ENCODE measurements at regions not wholly inside any gene's neighbourhood (a gene's known extent, or its start where the extent isn't known, plus 50 kb on each side); places are given as distances from the start of the nearest gene placed in this dataset.

DNA sequence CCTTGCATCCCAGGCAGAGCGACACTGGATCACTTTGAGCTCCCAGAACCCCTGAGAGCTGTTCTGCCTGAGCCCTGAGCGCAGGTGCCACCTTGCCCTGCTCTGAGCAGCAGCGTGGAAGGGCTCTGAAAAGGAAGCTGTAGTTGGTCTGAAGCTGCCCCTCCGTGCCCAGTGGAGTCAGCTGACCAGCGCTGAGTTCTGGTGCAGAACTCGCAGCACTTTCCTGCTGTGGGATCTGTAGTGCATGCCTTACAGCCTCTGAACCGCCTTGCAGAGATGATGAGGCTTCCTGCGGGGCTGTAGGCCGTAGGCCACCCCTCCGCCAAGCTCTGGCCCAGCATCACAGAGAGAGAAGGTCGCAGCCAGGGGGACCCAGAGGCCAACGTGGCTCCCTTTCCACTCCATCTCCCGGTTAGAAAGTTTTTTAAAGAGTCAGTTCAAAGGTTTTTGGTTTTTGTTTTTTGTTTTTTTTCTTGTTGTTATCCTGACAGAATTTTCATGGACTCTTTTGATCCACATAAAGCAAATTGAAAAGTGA, 158.3 kb upstream of the CST7 start:
- DNase-seq (ENCODE audit: low spot score), result no peak

DNA sequence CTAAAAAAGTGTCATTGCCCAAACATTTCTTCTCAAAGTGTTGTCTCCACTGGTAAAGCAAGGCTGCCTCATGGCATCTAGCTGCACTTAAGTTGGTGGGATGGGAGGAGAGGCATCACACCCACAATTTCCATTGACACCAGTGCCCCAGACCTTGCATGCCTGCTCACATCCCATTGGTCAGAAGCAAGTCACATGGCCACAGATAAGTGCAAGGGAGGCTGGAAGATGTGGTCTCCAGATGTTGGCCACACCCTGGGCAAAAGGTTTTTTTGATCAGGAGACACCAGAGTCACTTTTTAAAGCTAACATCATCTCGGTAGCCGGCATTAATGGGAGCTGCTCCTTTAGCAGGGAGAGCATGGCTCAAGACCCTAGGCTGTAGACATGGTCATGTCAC, 157.1 kb upstream of the CST7 start:
- no peak for DNase-seq (ENCODE audit: low spot score)

DNA sequence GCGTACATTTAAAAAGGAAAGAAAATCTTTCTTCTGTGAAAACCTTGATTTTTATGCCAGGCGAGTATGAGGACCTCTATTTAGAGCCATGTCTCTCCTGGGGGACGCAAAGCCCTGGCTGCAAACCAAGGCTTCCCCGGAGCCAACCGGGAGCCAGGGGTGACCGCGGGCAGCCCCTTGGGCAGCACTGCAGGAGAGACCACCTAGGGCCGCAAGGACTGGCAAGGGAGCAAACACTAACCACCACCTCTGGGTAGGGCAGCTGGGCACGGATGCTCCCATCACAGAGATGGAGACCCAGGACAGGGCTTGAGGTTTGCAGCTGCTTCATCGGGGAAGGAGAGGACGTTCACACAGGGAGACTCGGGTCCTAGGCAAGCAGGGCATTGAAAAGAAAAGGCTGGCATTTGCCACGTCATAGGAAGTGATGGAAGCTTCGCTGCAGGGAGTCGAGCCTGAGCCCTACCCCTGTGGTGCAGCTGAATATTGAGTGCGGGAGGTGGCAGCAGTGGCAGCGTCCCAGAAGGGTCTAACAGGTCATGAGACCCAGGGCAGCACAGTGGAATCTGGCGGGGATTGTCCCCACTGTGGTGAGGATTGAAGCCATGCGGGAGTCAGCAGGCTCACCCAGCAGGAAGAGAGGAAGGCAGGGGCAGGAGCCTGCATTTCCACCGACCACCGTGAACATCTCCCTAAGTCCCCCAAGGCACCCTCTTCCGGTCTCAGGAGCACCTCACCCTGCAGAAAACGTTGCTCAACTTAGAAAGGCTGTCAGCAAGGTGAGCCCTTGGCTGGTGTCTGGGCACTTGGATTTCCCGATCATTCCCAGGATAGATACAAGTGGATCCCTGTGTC, 156.2 kb upstream of the CST7 start:
- DNase-seq (ENCODE audit: low spot score), result no peak

DNA sequence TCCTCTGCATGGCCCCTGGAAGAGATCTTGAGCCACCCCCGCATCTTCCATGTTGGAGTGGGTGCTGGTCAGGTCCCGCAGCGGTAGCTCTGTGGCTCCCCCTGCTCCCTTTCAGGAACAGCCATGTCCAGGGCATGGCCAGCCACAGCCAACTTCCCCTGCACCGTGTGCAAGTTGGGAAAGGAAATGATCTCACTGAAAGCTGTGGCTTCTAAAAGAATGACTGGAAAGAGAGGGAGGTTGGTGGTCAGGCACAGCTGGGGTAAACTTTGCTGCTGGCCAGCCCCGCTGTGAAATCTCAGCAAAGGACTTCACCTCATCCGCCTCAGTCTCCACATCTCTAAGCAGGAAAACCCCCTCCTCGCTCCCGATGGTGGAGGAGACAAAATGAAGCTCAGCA, 153.6 kb upstream of the CST7 start:
- DNase-seq (ENCODE audit: low spot score), result no peak

DNA sequence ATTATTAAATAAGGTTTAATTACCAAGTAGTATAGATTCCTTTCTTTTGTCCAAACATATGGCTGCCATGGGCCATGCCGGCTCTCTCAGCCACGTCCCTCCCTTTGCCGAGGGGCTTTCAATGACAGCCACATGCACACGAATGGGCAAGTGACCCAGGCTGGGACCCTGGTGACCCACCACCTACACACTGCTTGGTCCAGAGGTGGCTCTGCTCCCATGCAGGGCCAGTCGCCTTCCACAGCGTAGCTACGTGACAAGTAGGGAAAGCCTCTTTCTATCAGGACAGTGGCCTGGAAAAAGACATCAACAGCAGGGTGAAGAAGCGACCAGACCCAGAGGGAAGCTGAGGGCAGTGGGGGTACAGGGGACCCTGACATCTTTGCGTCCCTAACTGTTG, 152.8 kb upstream of the CST7 start:
- no peak for DNase-seq (ENCODE audit: low spot score)

DNA sequence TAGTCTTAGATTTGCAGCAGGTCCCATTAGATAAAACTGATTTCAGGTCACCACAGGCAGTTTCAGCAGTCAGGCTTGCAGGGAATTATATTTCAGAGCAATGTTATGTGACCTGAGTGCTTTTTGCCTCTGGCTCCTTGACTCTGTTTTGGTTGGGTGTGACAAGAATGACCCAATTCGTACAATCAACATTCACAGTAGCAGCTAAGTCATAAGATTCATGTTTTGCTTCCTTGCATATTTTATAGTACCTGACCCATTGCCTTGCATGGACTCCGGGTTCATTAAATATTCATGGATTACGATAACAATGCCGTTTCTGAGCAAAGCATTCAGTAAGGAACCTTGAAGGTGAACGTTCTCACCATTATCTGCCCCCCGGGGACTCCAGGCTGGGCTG, 152.0 kb upstream of the CST7 start:
- no peak for DNase-seq (ENCODE audit: low spot score)

DNA sequence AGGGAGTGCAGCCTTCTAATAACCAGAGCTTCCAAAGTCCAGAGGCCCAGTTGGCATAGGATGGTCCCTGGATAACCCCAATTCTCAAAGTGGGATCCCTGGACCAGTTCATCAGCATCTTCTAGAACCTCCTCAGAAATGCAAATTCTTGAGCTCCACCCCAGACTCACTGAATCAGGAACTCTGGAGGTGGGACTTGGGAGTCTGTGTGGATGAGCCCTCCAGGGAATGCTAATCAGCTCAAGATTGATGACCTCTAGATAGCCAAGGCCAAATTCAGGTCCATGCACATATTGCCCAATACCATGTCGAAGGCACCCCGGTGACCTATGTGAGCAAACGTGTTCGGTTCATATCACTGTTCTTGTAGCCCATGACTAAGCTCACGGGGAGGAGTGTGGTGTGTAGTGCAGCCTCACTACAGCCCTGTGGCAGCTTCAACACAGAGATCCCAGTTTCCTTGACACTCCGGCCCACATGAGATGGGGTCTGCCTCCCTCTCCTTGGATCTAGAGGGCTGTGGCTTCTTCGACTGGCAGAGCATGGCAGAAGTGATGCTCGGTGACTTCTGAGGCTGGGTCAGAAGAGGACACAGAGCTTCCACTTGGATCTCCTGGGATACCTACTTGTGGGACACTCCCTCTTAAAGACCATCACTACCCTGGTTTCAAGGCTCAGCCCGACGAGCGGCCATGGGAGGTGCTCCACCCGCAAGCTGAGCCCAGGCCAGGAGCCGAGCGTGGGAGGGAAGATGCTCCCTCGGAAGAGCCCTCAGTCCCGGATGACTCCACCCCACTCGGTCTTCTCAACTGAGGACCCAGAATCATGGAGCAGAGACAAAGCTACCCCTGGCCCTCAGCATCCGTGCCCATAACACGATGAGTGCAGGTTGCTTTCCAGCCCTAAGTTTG, 151.1 kb upstream of the CST7 start:
- DNase-seq (ENCODE audit: low spot score), result no peak

DNA sequence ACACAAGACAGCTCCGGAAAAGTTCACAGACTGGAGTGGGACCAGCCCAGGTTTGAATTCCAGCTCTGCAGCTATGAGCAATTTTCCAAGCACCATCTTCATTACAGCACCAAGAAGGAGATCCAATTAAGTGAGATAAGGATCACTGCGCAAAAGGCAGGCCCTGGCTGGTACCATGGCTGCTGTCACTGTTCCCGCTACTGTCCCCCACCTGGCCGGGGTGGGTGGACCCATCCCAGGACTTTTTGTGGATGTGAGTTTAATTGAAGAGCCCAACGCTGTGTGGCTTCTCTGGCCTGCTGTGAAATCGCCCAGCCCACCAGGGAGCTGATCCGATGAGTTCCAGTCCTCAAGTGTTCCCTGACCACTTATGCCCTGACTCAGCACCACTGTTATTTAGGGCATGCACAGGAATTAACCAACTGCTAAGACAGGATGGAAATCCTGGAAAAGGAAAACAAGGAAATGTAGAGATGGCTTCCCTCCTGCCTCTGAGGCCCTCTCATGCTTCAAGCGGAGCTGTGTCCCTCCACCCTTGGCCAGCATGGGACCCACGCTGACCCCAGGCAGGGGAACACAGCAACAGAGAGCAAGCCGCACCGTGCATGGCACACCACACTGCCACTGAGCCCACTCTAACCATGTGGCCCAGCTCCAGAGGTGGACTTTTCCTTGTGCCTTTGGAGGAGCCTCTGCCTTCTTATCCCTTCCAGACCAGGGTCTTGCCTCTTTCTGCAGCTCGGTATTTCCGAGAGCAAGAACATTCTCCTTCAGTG, 150.0 kb upstream of the CST7 start:
- DNase-seq (ENCODE audit: low spot score), result no peak

DNA sequence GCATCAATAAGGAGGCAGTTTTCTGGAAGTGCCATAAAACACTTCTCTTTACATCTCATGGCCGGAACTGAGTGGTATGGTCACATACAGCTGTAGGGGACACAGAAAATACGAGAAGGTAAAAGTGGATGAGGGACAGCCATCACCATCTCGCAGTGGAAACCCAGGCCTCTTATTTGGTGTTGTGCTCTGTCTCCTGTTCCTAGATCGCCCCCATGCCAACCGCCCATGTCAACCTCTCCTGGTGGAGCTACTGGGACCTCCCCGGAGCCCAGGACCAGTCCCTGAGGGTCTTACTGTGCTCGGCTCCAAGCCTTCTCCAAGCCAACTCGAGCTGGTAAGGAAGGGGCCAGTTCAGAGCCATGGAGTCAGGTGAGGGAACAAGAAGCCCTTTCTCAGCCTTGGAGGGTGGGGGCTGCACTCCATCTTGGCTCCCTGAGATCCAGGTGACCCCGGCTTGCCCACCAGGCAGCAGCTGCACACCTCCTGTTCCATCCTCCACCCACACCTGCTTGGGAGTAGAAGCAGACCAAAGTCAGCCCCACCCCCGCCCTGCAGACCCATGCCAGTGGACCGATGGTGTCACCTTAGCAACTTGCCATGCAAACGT, 149.0 kb upstream of the CST7 start:
- DNase-seq (ENCODE audit: low spot score), result no peak

DNA sequence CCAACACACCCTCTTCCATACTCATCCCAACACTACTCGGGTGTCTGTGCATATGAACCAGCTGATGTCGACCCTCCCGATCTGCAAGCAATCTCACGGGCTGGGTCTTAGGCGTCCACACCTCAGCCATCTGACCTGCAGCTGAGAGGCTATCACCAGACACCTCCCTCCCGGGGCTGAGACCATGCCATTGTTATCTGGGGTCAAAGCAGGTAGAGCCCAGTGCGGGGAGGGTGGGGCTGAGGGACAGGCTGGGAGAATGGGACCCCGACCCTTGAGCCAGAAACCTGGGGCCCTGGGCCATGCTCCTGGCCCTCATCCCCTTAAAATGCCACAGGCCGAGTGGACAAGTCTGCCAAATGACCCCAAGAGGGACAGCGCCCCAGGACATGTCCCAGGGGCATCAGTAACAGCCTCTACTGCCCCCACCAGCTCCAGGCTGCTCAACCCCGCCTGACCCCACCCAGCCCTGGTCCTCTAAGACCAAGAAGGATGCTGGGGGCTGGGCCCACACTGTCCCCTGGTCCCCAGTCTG, 146.7 kb upstream of the CST7 start:
- DNase-seq (ENCODE audit: low spot score), result no peak

DNA sequence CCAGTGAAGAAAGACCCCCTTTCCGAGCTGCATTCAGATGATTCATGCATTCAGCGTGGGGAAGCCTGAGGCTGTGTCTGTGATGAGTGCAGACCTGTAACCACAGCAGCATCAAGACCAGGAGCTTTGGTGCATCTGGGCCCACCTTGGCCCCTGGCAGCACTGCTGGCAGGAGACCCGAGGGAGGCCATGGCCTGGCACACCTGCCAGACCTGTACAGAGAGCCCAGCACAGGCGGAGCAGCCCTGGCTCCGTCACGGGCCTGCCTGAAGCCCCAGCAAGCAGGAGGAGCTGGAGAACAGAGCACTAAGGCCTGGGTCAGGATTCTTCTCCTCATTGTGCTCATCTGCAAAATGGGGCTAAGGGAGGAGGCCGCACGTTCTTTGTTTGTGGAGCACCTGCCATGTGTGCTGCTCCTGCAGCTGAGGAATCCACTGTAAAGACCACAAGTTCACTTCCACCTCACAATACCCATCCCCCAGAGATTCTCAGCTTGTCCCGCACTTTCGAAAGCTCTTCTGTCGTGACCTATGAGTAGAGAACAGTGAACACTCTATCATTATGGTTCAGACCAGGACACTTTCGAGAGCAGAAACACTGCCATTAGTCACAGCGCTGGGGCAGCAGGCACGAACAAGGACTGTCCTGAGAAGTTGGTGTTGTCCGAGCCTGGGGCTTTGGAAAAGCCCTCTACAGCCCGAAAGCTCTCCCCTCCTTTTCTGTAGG, 144.4 kb upstream of the CST7 start:
- no peak for DNase-seq (ENCODE audit: low spot score)

DNA sequence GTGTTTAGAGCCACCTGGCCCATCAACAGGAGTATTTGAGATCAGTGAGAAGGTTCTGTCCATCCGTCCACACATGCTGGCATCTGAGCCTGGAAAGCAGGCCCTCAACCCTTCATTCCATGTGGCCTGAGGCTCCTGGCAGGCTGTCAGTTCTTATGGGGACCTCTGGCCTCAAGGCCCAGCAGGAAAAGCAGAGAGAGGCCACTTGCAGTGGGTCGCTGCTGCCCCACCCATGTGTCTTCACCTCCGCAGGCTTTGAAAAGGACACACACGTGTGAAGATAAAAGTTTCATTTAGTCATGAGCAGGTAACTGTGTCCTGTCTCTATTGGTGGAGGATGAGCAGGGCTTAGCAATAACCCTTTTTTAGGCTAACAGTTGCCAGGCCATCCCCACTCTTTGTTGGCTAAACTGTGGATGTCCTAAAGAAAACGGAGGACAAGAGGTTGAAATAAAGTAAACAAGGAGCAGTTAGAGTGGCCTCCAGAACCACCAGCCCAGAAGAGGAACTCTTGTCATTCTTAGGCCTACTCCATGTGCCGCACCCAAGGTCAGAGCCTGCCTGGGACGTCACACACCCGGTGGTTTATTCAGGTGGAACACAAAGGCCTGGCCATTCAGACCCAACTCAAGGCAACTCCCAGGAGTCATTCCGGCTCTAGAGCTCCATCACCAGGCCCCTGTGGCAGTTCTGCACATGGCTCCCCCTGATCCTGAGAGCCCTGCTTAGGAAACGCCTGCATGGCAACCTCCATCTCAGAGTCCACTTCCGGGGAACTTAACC, 143.4 kb upstream of the CST7 start:
- no peak for DNase-seq (ENCODE audit: low spot score)

DNA sequence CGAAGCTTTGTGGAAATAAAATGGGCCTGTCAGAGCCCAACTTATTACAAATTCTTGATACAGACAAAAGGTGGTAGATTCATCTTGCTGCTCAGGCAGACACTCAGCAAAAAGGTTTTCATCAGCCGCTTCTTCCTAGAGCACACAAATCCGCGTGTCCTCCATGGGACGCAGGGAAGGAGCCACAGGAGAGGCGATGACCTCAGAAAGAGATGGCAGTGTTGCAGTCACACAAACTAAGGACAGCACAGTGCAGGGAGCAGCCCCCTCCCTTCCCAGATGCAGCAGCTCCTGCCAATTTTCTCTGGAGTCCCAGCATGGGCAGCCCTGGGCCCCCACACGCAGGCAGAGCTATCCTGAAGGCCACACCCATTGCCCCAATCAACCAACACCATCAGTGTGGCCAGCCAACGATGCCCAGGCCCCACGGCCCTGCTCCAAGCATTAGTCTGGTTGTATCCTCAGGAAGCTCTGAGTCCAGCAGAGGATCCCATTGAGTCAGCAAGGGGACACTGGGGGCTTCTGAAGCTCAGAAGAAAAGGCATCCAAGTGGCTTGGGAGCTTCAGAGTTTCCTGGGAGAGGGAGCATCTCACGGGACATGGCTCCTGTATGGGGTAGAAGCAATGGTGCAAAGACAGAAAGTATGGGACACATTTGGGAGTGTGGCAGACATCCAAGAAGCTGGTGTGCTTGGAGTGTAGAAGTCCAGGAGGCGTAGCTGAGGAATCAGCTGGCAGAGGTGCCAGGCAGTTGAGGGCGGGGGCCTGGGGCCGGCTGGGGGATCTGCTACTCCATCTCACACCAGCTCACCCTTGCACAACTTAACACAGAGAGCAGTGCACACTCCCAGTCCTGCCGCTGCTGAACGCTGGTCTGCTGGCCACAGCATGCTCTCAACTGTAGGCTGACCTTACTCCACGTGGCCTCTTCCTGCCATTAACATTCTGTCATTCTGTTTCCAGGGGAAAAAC, 142.1 kb upstream of the CST7 start:
- no peak for DNase-seq (ENCODE audit: low spot score)

DNA sequence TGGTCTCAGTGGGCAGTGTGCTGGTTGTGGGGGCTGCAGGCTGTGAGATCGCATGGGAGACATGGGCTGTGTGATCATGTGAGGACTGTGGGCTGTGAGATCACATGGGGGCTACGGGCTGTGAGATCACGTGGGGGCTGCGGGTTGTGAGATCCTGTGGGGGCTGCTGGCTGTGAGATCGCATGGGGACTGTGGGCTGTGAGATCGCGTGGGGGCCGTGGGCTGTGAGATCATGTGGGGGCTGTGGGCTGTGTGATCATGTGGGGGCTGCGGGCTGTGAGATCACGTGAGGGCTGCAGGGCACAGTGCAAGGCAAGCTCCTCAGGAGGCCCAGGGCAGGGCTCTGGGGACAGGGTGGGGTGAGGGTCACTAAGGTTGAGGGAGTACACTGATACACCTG, 140.5 kb upstream of the CST7 start:
- no peak for DNase-seq (ENCODE audit: low spot score)

DNA sequence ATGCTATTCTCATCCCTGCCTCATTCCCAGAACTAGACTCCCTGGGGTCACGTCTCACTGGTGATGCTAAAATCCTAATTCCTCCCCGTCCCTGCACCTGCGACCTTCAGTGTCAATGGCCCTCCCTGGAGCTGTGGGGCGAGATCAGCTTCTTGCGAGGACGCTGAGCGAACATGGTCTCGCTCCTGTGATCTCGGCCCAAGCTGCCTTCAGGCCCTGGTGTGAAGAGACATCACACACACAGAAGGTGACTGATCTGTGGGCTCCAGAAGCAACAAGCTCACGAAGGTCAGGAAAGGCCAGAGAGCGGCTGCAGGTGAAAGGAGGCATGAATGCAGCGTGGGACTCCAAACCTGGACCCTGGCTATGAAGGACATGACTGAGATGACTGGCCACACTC, 139.5 kb upstream of the CST7 start:
- DNase-seq (ENCODE audit: low spot score), result no peak

DNA sequence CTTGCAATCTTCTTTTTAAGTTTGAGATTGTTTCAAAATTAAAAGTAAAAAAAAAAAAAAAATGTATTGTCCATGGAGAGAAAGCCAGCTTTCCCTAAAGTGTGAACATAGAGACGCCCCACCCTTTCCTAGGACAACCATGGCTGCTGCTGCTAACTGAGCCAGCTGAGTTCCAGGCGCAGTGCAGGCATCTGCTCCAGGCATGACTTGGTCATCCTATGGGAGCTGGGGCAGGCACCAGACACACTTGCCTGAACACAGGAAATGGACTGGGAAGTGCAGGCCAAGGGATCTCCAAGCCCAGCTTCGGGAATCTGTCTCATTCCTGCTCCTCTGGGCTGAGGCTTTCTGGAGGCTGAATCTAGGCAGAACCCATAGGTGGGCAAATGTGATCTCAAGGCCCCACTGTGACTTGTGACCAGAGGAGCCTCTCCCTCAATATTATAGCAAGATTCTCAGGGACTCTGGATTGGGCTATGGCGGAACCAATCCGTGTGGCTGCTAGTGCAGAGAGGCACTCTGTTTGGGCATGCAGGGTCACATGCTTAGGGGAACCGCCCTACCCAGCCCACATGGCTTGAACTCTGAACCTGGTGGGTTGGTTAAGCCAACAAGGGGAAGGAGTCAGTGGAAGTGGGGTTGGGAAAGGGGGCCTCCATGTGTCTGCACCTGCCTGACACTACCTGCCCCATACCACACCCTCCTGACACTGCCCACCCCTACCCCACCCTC, 138.2 kb upstream of the CST7 start:
- DNase-seq (ENCODE audit: low spot score), result no peak

DNA sequence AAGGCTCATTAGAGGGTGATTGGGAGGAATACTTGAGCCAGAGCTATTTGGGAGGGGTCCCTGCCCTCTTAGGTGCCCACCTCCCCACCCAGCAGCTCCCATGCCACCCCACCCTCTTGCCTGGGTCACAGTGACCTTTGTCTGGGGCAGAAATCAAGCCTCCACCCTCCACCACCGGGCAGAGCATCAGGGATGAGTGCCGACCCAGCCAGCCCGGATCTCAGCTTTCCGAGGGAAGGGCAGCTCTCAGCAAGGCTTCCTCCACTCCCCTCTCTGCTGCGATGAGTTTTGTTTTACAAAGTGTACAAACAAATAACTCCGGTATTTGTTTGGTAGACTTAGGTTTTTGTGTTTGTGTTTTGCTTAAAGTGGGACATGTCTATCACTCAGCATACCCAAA, 136.7 kb upstream of the CST7 start:
- no peak for DNase-seq (ENCODE audit: low spot score)

Data from mesenteric fat pad (tissue), 1 donor.